ENCODE measurements at regions not wholly inside any gene's neighbourhood (a gene's known extent, or its start where the extent isn't known, plus 50 kb on each side); places are given as distances from the start of the nearest gene placed in this dataset.
"Not testable (repeated sequence)": the region's sequence is repeated elsewhere in the genome, so short reads cannot be mapped to it uniquely, and the experiment has no call there.

- DNase-seq, result not testable (repeated sequence)
Measured at GRCh38 chr9:63912451-63912850, 1372.6 kb downstream of the FOXD4L5 start.

GRCh38 chr9:63909076-63909475, 1375.9 kb downstream of the FOXD4L5 start:
- not testable (repeated sequence) for DNase-seq

- not testable (repeated sequence) for DNase-seq
Measured at GRCh38 chr9:63899637-63900190, 1385.3 kb downstream of the FOXD4L5 start.

DNA sequence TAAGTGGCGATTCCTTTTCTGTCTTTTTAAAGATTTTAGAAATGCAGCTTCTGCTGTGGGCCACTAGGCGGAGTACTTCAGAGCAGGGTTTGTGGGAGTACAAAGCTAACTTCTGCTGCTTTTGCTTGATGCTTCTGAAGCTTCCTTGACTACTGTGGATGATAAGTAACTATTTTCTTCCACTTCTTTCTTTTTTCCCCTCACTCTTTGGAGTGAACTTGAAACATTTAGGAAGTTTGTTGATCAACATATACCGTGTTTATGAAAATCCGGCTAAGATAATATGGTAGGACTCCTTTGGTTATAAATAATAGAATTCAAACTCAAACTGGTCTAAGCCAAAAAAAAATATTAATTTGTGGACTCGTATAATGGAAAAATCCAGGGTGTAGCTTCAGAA, 1403.6 kb downstream of the FOXD4L5 start:
- not testable (repeated sequence) for DNase-seq

DNA sequence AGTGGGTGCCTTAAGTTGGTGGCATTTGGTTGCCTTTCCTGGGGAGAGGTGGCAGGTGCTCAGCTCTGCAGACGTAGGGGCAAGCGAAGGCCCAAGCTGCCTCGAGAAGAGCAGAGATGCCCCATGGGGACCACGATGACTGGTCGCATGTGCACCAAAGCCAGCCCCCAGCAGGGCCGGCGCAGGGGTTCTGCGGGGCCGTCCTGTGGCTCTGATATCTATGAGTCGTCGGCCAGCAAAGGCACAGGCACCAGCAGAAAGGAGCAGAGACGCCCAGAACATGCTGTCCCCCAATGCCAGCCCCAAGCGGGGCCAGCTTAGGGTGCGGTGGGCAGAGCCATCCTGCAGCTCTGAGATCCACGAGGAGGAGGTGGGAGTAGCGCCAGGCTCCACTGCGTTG, 1408.6 kb downstream of the FOXD4L5 start:
- not testable (repeated sequence) for DNase-seq

DNA sequence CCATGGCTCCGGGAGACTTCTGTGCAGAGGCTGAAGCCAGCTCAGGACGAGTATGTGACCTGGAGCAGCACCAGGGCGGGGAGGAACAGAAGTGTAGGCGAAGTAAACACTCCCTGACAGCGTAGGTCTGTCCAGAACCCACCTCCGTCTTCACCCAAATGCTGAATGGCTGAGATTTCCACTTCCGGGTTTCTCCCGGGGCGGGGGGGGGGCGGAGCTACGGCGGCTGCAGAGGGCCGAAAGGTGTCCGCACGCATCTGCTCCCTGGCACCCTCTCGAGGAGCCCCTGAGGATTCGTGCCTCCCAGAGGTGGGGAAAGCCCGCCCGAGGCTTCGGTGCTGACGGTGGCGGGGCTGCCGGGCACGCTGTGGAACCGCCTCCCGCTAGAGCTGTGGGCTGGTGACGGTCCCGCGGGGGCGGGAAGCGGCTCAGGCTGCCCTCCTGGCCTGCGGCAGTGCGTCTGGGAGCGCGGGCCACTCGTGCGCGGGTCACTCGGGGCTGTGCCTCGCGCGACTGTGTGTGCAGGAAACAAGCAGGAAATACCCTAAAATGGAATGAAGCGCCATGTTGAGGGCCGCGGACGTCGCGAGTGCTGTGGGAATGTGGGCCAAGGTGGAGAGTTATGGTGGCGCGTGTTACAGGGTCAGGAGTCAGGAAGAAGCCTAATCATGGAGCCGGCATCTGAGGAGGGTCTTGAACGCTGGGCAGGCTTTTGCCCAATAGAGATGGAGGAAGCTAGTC, 1425.4 kb downstream of the FOXD4L5 start:
- DNase-seq, result no peak

DNA sequence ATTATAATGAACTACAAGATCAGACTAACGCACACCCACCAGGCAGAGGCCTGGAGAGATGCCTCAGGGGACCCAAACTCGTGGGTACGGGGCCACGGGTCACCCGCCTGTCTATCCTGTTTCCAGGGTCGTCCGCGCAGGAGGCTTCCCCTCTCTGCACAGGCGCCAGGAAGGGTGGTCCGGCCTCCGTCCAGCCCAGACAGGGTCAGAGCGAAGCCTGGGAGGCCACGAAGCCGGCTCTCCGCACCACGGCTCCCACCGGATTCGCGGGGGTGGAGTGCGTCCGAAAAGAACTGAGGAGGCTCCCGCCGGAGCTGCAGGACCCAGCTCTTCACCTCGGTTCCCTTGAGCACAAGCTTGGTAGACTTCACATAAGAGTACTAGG, 1425.9 kb downstream of the FOXD4L5 start:
- DNase-seq, result not testable (repeated sequence)

DNA sequence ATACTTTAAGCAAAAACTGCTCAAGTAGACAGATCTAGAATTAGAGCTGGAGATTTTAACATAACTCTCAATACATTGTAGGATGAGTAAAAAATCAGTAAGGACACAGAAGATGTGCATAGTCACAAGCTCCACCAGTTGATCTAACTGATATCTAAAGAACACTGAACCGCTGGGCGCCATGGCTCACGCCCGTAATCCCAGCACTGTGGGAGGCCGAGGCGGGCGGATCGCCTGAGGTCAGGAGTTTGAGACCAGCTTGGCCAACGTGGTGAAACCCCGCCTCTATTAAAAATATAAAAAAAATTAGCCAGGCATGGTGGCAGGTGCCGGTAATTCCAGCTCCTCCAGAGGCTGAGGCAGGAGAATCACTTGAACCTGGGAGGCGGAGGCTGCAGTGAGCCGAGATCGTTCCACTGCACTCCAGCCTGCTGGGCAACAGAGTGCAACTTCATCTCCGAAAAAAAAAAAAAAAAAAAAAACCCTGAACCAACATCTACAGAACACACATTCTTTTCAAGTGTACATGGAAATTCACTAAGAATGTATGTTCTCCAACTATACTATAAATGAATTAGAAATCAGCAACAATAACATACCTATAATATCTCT, 1431.8 kb downstream of the FOXD4L5 start:
- not testable (repeated sequence) for DNase-seq

- not testable (repeated sequence) for DNase-seq
Measured at GRCh38 chr9:63824804-63825203, 1460.2 kb downstream of the FOXD4L5 start.

GRCh38 chr9:63823375-63824201, 1461.4 kb downstream of the FOXD4L5 start:
- not testable (repeated sequence) for DNase-seq

- not testable (repeated sequence) for DNase-seq
Measured at GRCh38 chr9:63822615-63823374, 1462.2 kb downstream of the FOXD4L5 start.

DNA sequence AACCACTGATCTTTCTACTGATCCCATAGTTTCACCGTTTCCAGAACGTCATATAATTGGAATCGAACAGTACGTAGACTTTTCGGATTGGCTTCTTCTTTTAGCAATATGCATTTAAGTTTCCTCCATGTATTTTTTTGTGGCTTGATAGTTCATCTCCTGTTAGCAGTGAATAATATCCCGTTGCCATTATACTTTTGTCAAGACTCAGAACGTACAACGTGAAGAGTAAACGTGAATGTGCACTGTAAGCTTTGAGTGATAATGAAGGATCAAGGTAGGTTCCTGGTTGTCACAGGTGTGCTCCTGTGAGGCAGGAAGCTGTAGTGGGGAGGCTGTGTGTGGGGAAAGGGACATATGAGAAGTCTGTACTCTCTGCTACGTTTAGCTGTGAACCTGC, 1463.7 kb downstream of the FOXD4L5 start:
- DNase-seq, result not testable (repeated sequence)

DNA sequence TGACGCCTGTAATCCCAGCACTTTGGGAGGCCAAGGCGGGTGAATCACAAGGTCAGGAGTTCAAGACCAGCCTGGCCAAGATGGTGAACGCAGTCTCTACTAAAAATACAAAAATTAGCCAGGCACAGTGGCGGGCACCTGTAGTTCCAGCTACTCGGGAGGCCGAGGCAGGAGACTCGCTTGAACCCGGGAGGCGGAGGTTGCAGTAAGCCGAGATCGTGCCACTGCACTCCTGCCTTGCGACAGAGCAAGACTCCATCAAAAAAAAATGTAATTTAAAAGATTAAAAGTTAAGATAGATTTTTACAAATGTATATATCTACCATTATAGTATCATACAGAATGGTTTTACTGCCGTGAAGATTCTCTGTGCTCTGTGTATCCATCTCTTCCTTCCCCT, 1464.1 kb downstream of the FOXD4L5 start:
- not testable (repeated sequence) for DNase-seq

DNA sequence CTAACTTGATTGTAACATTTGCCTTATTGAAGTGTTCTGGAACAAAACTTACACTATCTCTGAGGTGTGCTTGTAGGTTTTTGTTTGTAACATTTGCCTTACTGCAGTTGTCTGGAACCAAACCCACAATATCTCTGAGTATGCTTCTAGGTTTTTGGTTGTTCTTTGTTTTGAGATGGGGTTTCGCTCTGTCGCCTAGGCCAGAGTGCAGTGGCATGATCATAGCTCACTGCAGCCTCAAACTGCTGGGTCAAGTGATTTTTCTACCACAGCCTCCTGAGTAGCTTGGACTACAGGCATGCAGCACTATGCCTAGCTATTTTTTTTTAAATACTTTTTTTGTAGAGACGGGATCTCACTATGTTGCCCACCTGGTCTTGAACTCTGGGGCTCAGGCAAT, 1464.6 kb downstream of the FOXD4L5 start:
- DNase-seq, result not testable (repeated sequence)

GRCh38 chr9:63817622-63818518, 1467.1 kb downstream of the FOXD4L5 start:
- no peak for DNase-seq

DNA sequence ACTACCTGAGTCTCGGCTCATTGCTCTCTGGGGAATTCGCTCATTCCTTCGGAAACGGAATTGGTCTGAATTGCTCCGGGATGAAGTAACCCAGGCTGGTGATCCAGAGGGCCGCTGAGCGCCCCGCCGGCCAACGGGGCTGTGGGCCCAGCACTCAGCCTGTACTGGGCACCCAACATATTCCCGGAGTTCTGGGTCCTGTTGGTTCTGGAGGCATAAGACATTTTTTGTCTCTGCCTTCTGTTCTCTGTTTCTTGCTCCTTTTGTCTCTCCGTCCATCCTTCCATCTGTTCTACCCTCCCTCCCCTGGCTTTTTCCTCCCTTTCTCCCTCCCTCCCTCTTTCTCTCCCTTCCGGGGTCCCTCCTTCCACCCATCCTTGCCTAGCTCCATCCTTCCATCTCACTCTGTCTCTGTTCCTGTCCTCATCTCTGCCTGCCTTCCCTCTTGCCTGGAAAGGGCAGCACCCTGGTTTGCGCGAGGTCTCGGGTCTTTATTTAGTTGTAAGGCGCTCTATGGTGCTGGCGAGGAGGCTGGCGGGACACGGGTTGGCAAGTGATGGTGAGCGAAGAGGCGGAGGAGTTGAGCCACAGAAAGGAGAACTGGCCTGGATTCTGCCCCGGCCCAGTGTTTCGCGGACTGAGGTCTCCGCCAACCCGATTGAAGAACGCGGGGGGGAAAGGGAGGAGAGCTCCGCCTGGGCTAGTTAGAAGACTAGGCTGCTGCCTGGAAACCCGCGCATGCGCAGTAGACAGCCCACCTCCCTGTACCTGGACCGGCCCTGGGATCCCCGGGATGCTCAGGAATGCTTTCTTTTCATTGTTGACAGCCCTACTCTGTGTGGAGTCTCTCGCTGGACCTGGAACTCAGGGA, 1468.0 kb downstream of the FOXD4L5 start:
- DNase-seq, result no peak

DNA sequence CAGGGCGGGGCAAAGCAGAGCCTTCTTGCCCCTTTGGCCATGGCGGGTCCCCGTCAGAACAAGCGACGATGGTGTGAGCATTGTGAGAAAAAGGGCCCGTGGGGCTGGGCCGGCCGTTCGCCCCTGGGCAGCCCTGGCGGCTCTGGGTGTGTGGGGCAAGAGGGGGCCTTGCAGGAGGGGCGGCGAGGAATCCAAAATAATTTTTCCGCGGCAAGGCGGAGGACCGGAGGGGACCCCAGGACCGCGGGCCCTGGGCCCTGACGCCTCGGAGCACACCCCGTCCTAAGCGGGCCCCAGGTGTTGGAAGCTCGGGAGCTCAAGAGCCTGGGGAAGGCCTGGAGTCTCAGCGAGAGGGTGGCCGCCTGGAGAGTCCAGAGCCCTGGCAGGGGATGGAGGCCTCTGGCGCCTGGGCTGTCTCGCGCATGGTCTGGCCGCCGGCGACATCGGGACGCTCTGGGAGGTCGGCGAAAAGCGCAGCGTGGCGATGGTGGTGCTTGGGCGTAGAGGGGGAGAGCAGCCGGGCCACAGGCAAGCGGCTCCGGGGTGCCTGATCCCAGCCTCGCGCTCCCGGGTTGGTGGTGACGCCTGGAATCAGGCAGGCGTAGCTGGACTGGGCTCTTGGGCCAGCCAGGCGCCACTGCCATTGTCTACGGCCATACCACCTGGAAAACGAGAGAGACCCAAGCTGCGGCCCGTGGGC, 1469.9 kb downstream of the FOXD4L5 start:
- not testable (repeated sequence) for DNase-seq

DNA sequence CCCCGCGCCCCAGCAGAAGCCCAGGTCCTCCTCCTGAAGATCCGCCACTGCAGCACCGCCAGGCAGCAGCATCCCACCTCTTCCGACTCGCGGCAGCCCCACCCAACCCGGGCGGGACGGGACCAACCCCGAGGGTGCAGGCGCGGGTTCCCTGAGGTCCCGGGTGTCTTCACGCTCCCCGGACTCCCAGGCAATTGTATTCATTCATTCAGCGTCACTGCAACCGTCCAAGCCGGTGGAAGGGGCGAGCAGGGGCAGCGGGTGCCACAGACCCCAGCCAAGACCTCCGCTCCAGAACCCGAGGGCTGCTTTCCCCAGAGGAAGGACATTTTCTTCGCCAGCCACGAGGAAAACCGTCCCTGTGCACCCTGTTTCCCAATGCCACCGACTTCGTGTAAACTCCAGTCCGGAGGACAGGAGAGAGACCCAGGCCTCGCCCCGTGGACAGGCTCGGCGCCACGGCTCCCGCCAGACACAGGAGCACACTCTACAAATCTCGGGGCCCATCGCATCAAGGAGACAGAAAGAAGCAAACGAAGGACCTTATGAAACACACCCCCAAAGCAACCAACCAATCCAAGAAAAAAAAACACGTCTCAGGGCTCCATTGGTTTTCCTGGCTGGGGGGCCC, 1471.5 kb downstream of the FOXD4L5 start:
- not testable (repeated sequence) for DNase-seq

- DNase-seq, result not testable (repeated sequence)
Measured at GRCh38 chr9:63812822-63813221, 1472.2 kb downstream of the FOXD4L5 start.
